Dendritic cell treated with granulocyte-macrophage colony-stimulating factor and Interleukin-4, amounts not matched to agents 40 ng/mL and 50 ng/mL, for 4 days (primary cell): ENCODE measurements at regions not wholly inside any gene's neighbourhood (a gene's known extent, or its start where the extent isn't known, plus 50 kb on each side); places are given as distances from the start of the nearest gene placed in this dataset.
"Not testable (repeated sequence)": the region's sequence is repeated elsewhere in the genome, so short reads cannot be mapped to it uniquely, and the experiment has no call there.

ENCODE experiments used
- H3K27ac Mint-ChIP-seq: one replicate; pipeline ENCODE4 v1.8.0; 2022; ENCODE audit warnings: mild to moderate bottlenecking, mixed read lengths
- H3K27me3 Mint-ChIP-seq: one replicate; pipeline ENCODE4 v1.8.0; 2022; ENCODE audit warnings: mild to moderate bottlenecking, mixed read lengths
- H3K36me3 Mint-ChIP-seq: one replicate; pipeline ENCODE4 v1.8.0; 2022; ENCODE audit warnings: low read depth, mixed read lengths
- H3K4me1 Mint-ChIP-seq: one replicate; pipeline ENCODE4 v1.8.0; 2022; ENCODE audit warnings: low read depth, mixed read lengths
- H3K4me3 Mint-ChIP-seq: one replicate; pipeline ENCODE4 v1.8.0; 2022; ENCODE audit warnings: mild to moderate bottlenecking, moderate library complexity, mixed read lengths
- H3K9me3 Mint-ChIP-seq: one replicate; pipeline ENCODE4 v1.8.0; 2022; ENCODE audit warnings: mixed read lengths
- intact Hi-C: fragments of 100-400 bp; cut with micrococcal nuclease; formaldehyde crosslinking; loops from one replicate; pipeline ENCODE4 v1.15.0; 2022

- H3K9me3 Mint-ChIP-seq, result no peaks in the 10 kb centered on the region
- H3K27me3 Mint-ChIP-seq, result peaks cover 9% of the 10 kb centered on the region
- H3K36me3 Mint-ChIP-seq, result no peaks in the 10 kb centered on the region
- H3K4me3 Mint-ChIP-seq, result no peak overlapping the region
- intact Hi-C loops, result no loop called here
- H3K27ac Mint-ChIP-seq, result no peak overlapping the region
- H3K4me1 Mint-ChIP-seq, result no peaks in the 10 kb centered on the region
These were observed 248.6 kb downstream of the SP3 start for GRCh38 chr2:173716458-173717052.

DNA sequence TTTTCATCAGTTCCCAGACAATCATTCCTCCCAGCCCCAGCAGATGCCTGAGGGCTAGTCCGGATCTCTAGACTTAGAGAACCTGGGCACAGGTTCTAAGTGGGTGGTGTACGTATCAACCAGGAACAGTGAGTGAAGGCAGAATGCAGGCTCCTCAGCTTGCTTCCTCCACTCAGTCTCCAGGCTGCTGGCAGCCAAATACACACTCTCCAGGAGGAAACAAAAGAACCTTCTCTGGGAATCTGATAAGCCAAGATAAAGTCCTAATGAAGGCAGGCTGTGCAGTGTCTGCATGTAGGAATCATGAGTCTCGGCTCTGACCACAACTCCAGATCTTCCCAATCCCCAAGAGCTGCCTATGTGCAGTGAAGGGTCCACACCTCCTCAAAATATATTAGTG, 245.7 kb downstream of the SP3 start:
- H3K9me3 Mint-ChIP-seq, result no peaks in the 10 kb centered on the region
- H3K27me3 Mint-ChIP-seq, result peaks cover 15% of the 10 kb centered on the region
- intact Hi-C loops, result no loop called here
- no peaks in the 10 kb centered on the region for H3K4me1 Mint-ChIP-seq
- H3K36me3 Mint-ChIP-seq, result no peaks in the 10 kb centered on the region
- no peak overlapping the region for H3K27ac Mint-ChIP-seq
- no peak overlapping the region for H3K4me3 Mint-ChIP-seq

DNA sequence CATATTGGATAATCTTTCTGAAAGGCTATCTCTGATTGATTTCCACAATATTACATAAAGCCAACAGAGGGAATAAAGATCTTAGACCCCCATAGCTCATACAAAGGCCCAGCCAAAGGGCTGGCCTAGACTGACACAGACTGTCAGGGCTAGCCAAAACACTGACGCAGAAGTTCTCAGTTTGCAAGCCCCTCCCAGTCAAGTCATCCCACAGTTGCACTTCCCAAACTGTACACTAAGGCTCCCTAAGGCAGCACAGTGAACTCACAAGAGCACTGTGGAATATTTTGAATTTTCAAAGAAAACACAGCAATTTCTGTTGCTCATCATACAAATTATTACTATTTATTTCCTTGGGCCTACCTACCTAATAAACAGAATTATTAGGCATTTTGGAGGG, 244.9 kb downstream of the SP3 start:
- no peaks in the 10 kb centered on the region for H3K9me3 Mint-ChIP-seq
- H3K36me3 Mint-ChIP-seq, result no peaks in the 10 kb centered on the region
- intact Hi-C loops, result no loop called here
- peaks cover 19% of the 10 kb centered on the region for H3K27me3 Mint-ChIP-seq
- H3K4me3 Mint-ChIP-seq, result no peak overlapping the region
- no peaks in the 10 kb centered on the region for H3K4me1 Mint-ChIP-seq
- H3K27ac Mint-ChIP-seq, result no peak overlapping the region

- peaks cover 13% of the 10 kb centered on the region for H3K9me3 Mint-ChIP-seq
- peaks cover 2% of the 10 kb centered on the region for H3K27me3 Mint-ChIP-seq
- no peak overlapping the region for H3K27ac Mint-ChIP-seq
- no peak overlapping the region for H3K4me3 Mint-ChIP-seq
- H3K4me1 Mint-ChIP-seq, result no peaks in the 10 kb centered on the region
- H3K36me3 Mint-ChIP-seq, result peaks cover 5% of the 10 kb centered on the region
- intact Hi-C loops, result no loop called here
These were observed 230.4 kb downstream of the SP3 start for GRCh38 chr2:173734797-173735196.

GRCh38 chr2:173737954-173738575, 227.1 kb downstream of the SP3 start:
- not testable (repeated sequence) for H3K27me3 Mint-ChIP-seq, H3K27ac Mint-ChIP-seq

GRCh38 chr2:173739006-173739405, 226.2 kb downstream of the SP3 start:
- no peaks in the 10 kb centered on the region for H3K4me1 Mint-ChIP-seq
- H3K9me3 Mint-ChIP-seq, result peaks cover 13% of the 10 kb centered on the region
- peaks cover 8% of the 10 kb centered on the region for H3K27me3 Mint-ChIP-seq
- intact Hi-C loops, result no loop called here
- H3K27ac Mint-ChIP-seq, result no peak overlapping the region
- no peak overlapping the region for H3K4me3 Mint-ChIP-seq
- peaks cover 5% of the 10 kb centered on the region for H3K36me3 Mint-ChIP-seq

More at GRCh38 chr2:173737954-173738575, 227.1 kb downstream of the SP3 start:
- peaks cover 13% of the 10 kb centered on the region for H3K9me3 Mint-ChIP-seq
- H3K4me3 Mint-ChIP-seq, intact Hi-C loops, H3K36me3 Mint-ChIP-seq, H3K4me1 Mint-ChIP-seq: not testable (repeated sequence)

GRCh38 chr2:173740639-173741038, 224.5 kb downstream of the SP3 start:
- intact Hi-C loops, result no loop called here
- no peak overlapping the region for H3K27ac Mint-ChIP-seq
- H3K27me3 Mint-ChIP-seq, result peaks cover 15% of the 10 kb centered on the region
- H3K9me3 Mint-ChIP-seq, result peaks cover 13% of the 10 kb centered on the region
- H3K36me3 Mint-ChIP-seq, result peaks cover 5% of the 10 kb centered on the region
- no peaks in the 10 kb centered on the region for H3K4me1 Mint-ChIP-seq
- H3K4me3 Mint-ChIP-seq, result no peak overlapping the region

DNA sequence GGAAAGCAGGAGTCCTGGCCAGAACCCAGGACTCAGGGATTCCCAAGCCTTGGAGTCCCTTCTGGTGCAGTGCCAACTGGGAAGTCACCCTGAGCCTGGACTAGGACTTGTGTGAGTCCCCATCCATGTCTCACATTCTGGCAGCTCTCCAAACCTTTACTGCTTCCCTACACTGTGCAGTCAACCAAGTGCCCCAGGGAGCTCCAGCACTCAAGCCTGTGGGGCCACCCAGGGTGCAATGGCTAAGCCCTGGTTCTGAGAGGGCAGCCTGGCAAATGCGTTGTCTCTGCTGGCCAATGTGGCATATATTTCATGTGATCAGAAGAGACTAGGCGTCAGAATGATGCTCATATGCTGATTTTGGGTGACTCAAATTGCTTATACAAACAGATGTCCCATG, 223.4 kb downstream of the SP3 start:
- Mint-ChIP-seq H3K4me3 (no peak overlapping the region), H3K27ac (no peak overlapping the region), H3K27me3 (peaks cover 15% of the 10 kb centered on the region), H3K4me1 (no peaks in the 10 kb centered on the region), H3K9me3 (peaks cover 13% of the 10 kb centered on the region), H3K36me3 (peaks cover 5% of the 10 kb centered on the region)
- intact Hi-C loops, result no loop called here

DNA sequence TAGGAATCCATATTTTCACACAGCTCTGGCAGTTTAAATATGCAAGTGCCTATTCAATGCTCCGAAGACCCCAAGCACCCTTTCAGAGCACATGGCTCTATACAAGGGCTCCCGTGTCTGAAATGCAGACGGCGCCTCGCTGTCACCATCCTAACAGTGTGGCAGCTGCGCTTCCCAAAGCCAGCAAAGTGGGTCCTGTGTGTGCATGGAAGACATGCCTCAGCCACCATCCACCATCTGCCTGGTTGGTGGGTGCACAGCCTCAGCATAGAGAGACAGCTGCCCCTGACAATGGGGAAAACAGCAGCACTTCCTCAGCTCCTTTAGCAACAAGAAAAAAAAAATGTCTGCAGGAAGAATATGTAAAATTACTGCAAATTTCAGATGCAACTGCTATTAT, 218.1 kb downstream of the SP3 start:
- H3K4me3 Mint-ChIP-seq, result no peak overlapping the region
- H3K4me1 Mint-ChIP-seq, result no peaks in the 10 kb centered on the region
- no peaks in the 10 kb centered on the region for H3K9me3 Mint-ChIP-seq
- H3K27me3 Mint-ChIP-seq, result peaks cover 12% of the 10 kb centered on the region
- no peaks in the 10 kb centered on the region for H3K36me3 Mint-ChIP-seq
- intact Hi-C loops, result no loop called here
- no peak overlapping the region for H3K27ac Mint-ChIP-seq

- Mint-ChIP-seq H3K4me3 (no peak overlapping the region), H3K9me3 (no peaks in the 10 kb centered on the region), H3K27me3 (peaks cover 7% of the 10 kb centered on the region), H3K27ac (no peak overlapping the region), H3K36me3 (no peaks in the 10 kb centered on the region), H3K4me1 (no peaks in the 10 kb centered on the region)
- intact Hi-C loops, result no loop called here
These were observed 215.9 kb downstream of the SP3 start for GRCh38 chr2:173749315-173749714.

GRCh38 chr2:173750353-173750801, 214.8 kb downstream of the SP3 start:
- intact Hi-C loops, result no loop called here
- H3K4me3 Mint-ChIP-seq, result no peak overlapping the region
- H3K36me3 Mint-ChIP-seq, result no peaks in the 10 kb centered on the region
- no peak overlapping the region for H3K27ac Mint-ChIP-seq
- peaks cover 4% of the 10 kb centered on the region for H3K27me3 Mint-ChIP-seq
- H3K4me1 Mint-ChIP-seq, result no peaks in the 10 kb centered on the region
- no peaks in the 10 kb centered on the region for H3K9me3 Mint-ChIP-seq

DNA sequence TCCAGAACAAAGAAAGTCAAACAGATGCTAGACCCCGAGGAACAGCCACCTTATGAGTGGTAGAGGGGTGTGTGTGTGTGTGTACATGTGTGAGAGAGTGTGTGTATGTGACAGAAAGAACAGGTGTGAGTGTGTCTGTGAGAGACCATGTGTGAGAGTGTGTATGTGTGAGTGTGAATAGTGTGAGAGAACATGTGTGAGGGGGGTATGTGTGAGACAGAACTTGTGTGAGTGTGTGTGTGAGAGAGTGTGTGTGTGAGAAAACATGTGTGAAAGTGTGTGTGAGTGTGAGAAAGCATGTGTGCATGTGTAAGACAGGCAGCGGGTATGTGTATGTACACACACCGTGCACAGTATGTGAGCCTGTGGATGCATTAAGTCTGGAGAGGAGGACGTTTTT, 214.3 kb downstream of the SP3 start:
- Mint-ChIP-seq H3K9me3 (no peaks in the 10 kb centered on the region), H3K27ac (no peak overlapping the region), H3K36me3 (no peaks in the 10 kb centered on the region), H3K4me1 (no peaks in the 10 kb centered on the region), H3K27me3 (peaks cover 4% of the 10 kb centered on the region), H3K4me3 (no peak overlapping the region)
- intact Hi-C loops, result no loop called here

- Mint-ChIP-seq H3K9me3 (no peaks in the 10 kb centered on the region), H3K27ac (no peak overlapping the region), H3K4me1 (no peaks in the 10 kb centered on the region), H3K4me3 (no peak overlapping the region), H3K27me3 (peaks cover 4% of the 10 kb centered on the region), H3K36me3 (no peaks in the 10 kb centered on the region)
- intact Hi-C loops, result no loop called here
These were observed 213.8 kb downstream of the SP3 start for GRCh38 chr2:173751245-173751975.

GRCh38 chr2:173752152-173752551, 213.0 kb downstream of the SP3 start:
- Mint-ChIP-seq H3K9me3 (no peaks in the 10 kb centered on the region), H3K27me3 (peaks cover 4% of the 10 kb centered on the region), H3K4me3 (no peak overlapping the region), H3K36me3 (no peaks in the 10 kb centered on the region), H3K27ac (no peak overlapping the region), H3K4me1 (no peaks in the 10 kb centered on the region)
- intact Hi-C loops, result no loop called here
